DND-41 (cell line): ENCODE measurements at regions not wholly inside any gene's neighbourhood (a gene's known extent, or its start where the extent isn't known, plus 50 kb on each side); places are given as distances from the start of the nearest gene placed in this dataset.

Experiments used
- ATAC-seq: fragments of 200-7000 bp; cut with Tn5 transposase; 3 replicates; pipeline ENCODE4 v1.9.1; 2021; ENCODE audit warnings: low read depth; ENCODE audit not compliant: insufficient read depth
- DNase-seq: peaks from one replicate; pipeline ENCODE4 v3.0.0-alpha.2; 2020
- H2AFZ ChIP-seq: 2 replicates; pipeline ENCODE4 v1.6.0; 2012; ENCODE audit warnings: low read depth, low read length
- H3K27ac ChIP-seq: 2 replicates; pipeline ENCODE4 v1.5.1; 2012; ENCODE audit warnings: low read length, inconsistent platforms
- H3K27me3 ChIP-seq: fragments of 200-600 bp; sonication (generic); 2 replicates; pipeline ENCODE4 v1.6.0; 2012; ENCODE audit warnings: low read length, mild to moderate bottlenecking, inconsistent platforms; ENCODE audit not compliant: insufficient read depth, poor library complexity
- H3K36me3 ChIP-seq: 2 replicates; pipeline ENCODE4 v1.5.1; 2012; ENCODE audit warnings: low read length, inconsistent platforms; ENCODE audit not compliant: insufficient read depth
- H3K4me1 ChIP-seq: 2 replicates; pipeline ENCODE4 v1.5.1; 2012; ENCODE audit warnings: mild to moderate bottlenecking, low read length; ENCODE audit not compliant: insufficient read depth
- H3K4me2 ChIP-seq: 2 replicates; pipeline ENCODE4 v1.6.0; 2012; ENCODE audit warnings: mild to moderate bottlenecking, moderate library complexity, low read length, inconsistent platforms; ENCODE audit not compliant: insufficient read depth
- H3K4me3 ChIP-seq, 2 experiments: fragments of 200-600 bp in 1 of 2; shearing (Covaris generic) in 1 of 2; 2 replicates each; pipeline ENCODE4 v1.5.1; 2012 to 2016; ENCODE audit warnings: inconsistent platforms in 2 of 2, low read length in 2 of 2, mild to moderate bottlenecking in 2 of 2, low read depth in 1 of 2, moderate library complexity in 1 of 2
- H3K79me2 ChIP-seq: 2 replicates; pipeline ENCODE4 v1.6.0; 2012; ENCODE audit warnings: low read length, inconsistent platforms; ENCODE audit not compliant: insufficient read depth
- H3K9ac ChIP-seq: 2 replicates; pipeline ENCODE4 v1.6.0; 2012; ENCODE audit warnings: low read depth, mild to moderate bottlenecking, inconsistent platforms, low read length, moderate library complexity
- H3K9me3 ChIP-seq: 2 replicates; pipeline ENCODE4 v1.5.1; 2012; ENCODE audit warnings: low read length, moderate library complexity, mild to moderate bottlenecking, inconsistent platforms; ENCODE audit not compliant: insufficient read depth, severe bottlenecking
- H4K20me1 ChIP-seq: 2 replicates; pipeline ENCODE4 v1.6.0; 2012; ENCODE audit warnings: low read length; ENCODE audit not compliant: insufficient read depth
- EZH2 ChIP-seq: IDR thresholded peaks from 3 replicates; pipeline ENCODE4 v1.6.1; 2012; ENCODE audit warnings: borderline replicate concordance, low read depth, mild to moderate bottlenecking, moderate library complexity, low read length, inconsistent platforms; ENCODE audit not compliant: severe bottlenecking
- TF ChIP-seq, protein P1 (sequence below): IDR thresholded peaks from 2 replicates; pipeline ENCODE4 v1.5.1; 2012; ENCODE audit warnings: borderline replicate concordance, low read length, moderate library complexity, mild to moderate bottlenecking; ENCODE audit not compliant: poor library complexity, severe bottlenecking; ENCODE audit errors: extremely low read depth

DNA sequence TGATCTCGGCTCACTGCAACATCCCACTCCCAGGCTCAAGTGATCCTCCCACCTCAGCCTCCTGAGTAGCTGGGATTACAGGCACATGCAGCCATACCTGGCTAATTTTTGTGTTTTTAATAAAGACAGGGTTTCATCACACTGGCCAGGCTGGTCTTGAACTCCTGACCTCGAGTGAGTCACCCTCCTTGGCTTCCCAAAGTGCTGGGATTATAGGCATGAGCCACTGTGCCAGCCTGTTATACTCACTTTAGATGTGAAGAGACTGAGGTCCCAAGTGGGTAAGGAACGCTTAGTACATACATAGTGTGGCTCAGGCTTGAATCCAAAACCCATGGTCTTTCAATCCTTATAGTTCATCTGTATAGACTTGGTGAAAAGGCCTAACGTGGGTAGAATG lies 63.7 kb upstream of the EPS8L3 start:
- DNase-seq (no peak), ATAC-seq (no peak)
- H3K4me2 ChIP-seq, result no peak overlapping the region
- no peak overlapping the region for H2AFZ ChIP-seq
- H3K4me3 ChIP-seq, result no peak overlapping the region
- H3K79me2 ChIP-seq, result no peaks in the 10 kb centered on the region
- no peak overlapping the region for H3K9ac ChIP-seq
- H4K20me1 ChIP-seq, result no peaks in the 10 kb centered on the region
- peaks cover 6% of the 10 kb centered on the region for H3K9me3 ChIP-seq
- H3K36me3 ChIP-seq, result no peaks in the 10 kb centered on the region
- no peaks in the 10 kb centered on the region for H3K27me3 ChIP-seq
- no peak for TF ChIP-seq EZH2
- TF ChIP-seq, protein P1, sequence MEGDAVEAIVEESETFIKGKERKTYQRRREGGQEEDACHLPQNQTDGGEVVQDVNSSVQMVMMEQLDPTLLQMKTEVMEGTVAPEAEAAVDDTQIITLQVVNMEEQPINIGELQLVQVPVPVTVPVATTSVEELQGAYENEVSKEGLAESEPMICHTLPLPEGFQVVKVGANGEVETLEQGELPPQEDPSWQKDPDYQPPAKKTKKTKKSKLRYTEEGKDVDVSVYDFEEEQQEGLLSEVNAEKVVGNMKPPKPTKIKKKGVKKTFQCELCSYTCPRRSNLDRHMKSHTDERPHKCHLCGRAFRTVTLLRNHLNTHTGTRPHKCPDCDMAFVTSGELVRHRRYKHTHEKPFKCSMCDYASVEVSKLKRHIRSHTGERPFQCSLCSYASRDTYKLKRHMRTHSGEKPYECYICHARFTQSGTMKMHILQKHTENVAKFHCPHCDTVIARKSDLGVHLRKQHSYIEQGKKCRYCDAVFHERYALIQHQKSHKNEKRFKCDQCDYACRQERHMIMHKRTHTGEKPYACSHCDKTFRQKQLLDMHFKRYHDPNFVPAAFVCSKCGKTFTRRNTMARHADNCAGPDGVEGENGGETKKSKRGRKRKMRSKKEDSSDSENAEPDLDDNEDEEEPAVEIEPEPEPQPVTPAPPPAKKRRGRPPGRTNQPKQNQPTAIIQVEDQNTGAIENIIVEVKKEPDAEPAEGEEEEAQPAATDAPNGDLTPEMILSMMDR, result no peak
- H3K27ac ChIP-seq, result no peak overlapping the region
- H3K4me1 ChIP-seq, result no peaks in the 10 kb centered on the region

DNA sequence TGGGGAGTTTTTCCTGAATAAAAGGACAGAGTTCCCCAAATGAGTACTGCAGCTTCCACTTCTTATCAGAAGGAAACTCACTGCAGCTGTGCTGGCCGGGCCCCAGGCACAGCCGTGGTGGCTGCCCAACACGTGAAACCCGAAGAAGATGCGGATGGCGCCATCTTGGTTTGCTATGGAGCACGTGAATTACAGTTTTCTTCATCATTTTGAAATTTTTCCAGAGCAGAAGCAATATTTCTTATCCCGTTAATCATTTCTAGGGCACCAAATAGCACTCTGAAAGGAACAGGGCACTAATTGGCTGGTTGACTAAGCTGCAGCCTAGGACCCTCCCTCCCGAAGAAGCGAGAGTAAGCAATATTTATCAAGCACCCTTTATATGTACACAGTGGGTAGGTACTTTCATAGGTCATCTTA lies 63.2 kb upstream of the EPS8L3 start:
- H3K4me2 ChIP-seq, result no peak overlapping the region
- peaks cover 1% of the 10 kb centered on the region; the same call in 1 of the 2 replicates for H3K4me1 ChIP-seq
- TF ChIP-seq, protein P1, result no peak
- no peak for TF ChIP-seq EZH2

DNA sequence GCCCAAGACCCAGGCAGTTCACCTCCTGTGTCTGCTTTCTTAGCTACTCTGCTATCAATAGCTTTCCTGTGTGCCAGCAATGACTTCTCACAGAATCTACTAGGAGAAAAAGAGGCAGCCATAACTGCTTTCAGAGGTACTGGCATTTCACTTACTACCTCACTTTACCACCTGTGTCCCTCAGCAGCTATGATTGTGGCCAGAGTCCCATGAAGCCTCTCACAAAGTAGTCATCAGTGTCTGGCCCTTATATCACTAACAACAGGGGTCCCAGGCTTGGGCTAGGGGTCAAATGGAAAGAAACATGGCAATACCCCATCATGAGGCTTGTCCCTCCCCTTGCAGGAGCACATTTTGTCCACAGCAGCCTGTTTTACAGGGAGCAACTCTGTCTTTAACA lies 62.7 kb upstream of the EPS8L3 start:
- H3K27me3 ChIP-seq, result no peaks in the 10 kb centered on the region
- no peaks in the 10 kb centered on the region for H3K9me3 ChIP-seq
- no peak for DNase-seq
- no peak overlapping the region for H3K9ac ChIP-seq
- no peak for TF ChIP-seq EZH2
- TF ChIP-seq, protein P1, result no peak
- no peaks in the 10 kb centered on the region for H3K79me2 ChIP-seq
- no peak overlapping the region for H3K27ac ChIP-seq
- H3K4me2 ChIP-seq, result no peak overlapping the region
- H3K36me3 ChIP-seq, result no peaks in the 10 kb centered on the region
- no peaks in the 10 kb centered on the region for H4K20me1 ChIP-seq
- H3K4me1 ChIP-seq, result peaks cover 6% of the 10 kb centered on the region
- ATAC-seq, result no peak
- no peak overlapping the region for H2AFZ ChIP-seq
- H3K4me3 ChIP-seq, result no peak overlapping the region

More for the DNA sequence above, 63.2 kb upstream of the EPS8L3 start:
- Histone ChIP-seq H3K27ac (no peak overlapping the region), H3K79me2 (no peaks in the 10 kb centered on the region), H3K4me3 (no peak overlapping the region), H4K20me1 (no peaks in the 10 kb centered on the region), H3K9ac (no peak overlapping the region), H3K36me3 (no peaks in the 10 kb centered on the region), H2AFZ (no peak overlapping the region), H3K27me3 (no peaks in the 10 kb centered on the region), H3K9me3 (peaks cover under 1% of the 10 kb centered on the region)
- no peak for DNase-seq
- ATAC-seq, result no peak
